ENCODE measurements at regions not wholly inside any gene's neighbourhood (a gene's known extent, or its start where the extent isn't known, plus 50 kb on each side); places are given as distances from the start of the nearest gene placed in this dataset.
A peak's percentile ranks its signal among the peaks of the same experiment; 100 is the strongest.

- Mint-ChIP-seq H3K9me3 (peaks cover 0 to 3% (median 3%) of the 10 kb centered on the region in 3 donors), H3K4me3 (no peak overlapping the region), H3K27me3 (no peaks in the 10 kb centered on the region)
Observed at GRCh38 chrX:140360284-140360683, 144.6 kb downstream of the SOX3 start.

GRCh38 chrX:140355922-140356321 lies 148.9 kb downstream of the SOX3 start:
- Mint-ChIP-seq H3K4me3 (no peak overlapping the region), H3K27ac (peak overlapping the region in 1 of 3 donors; percentile 52), H3K4me1 (no peaks in the 10 kb centered on the region), H3K27me3 (no peaks in the 10 kb centered on the region), H3K36me3 (no peaks in the 10 kb centered on the region), H3K9me3 (peaks cover 0 to 3% (median 0%) of the 10 kb centered on the region in 3 donors)

More at GRCh38 chrX:140360284-140360683, 144.6 kb downstream of the SOX3 start:
- Mint-ChIP-seq H3K36me3 (no peaks in the 10 kb centered on the region), H3K4me1 (no peaks in the 10 kb centered on the region), H3K27ac (no peak overlapping the region)

GRCh38 chrX:140355429-140355828 lies 149.4 kb downstream of the SOX3 start:
- Mint-ChIP-seq H3K4me1 (no peaks in the 10 kb centered on the region), H3K9me3 (peaks cover 0 to 3% (median 0%) of the 10 kb centered on the region in 3 donors), H3K4me3 (no peak overlapping the region), H3K27me3 (no peaks in the 10 kb centered on the region), H3K27ac (no peak overlapping the region), H3K36me3 (no peaks in the 10 kb centered on the region)

- Mint-ChIP-seq H3K36me3 (no peaks in the 10 kb centered on the region), H3K4me3 (no peak overlapping the region), H3K27ac (no peak overlapping the region), H3K9me3 (peaks cover 0 to 3% (median 0%) of the 10 kb centered on the region in 3 donors), H3K4me1 (no peaks in the 10 kb centered on the region), H3K27me3 (no peaks in the 10 kb centered on the region)
Observed at GRCh38 chrX:140354431-140355120, 150.3 kb downstream of the SOX3 start.

GRCh38 chrX:140346729-140347128 lies 158.1 kb downstream of the SOX3 start:
- Mint-ChIP-seq H3K27ac (no peak overlapping the region), H3K9me3 (no peaks in the 10 kb centered on the region), H3K36me3 (no peaks in the 10 kb centered on the region)

GRCh38 chrX:140343226-140343868 lies 161.5 kb downstream of the SOX3 start:
- H3K36me3 Mint-ChIP-seq: no peaks in the 10 kb centered on the region
- H3K9me3 Mint-ChIP-seq: peaks cover 0 to 3% (median 0%) of the 10 kb centered on the region in 3 donors
- H3K27me3 Mint-ChIP-seq: no peaks in the 10 kb centered on the region
- H3K27ac Mint-ChIP-seq: no peak overlapping the region
- no peak overlapping the region for H3K4me3 Mint-ChIP-seq
- H3K4me1 Mint-ChIP-seq: no peaks in the 10 kb centered on the region

More at GRCh38 chrX:140346729-140347128, 158.1 kb downstream of the SOX3 start:
- no peaks in the 10 kb centered on the region for H3K4me1 Mint-ChIP-seq
- H3K4me3 Mint-ChIP-seq: no peak overlapping the region
- no peaks in the 10 kb centered on the region for H3K27me3 Mint-ChIP-seq

GRCh38 chrX:140342410-140342809 lies 162.5 kb downstream of the SOX3 start:
- peaks cover 0 to 3% (median 0%) of the 10 kb centered on the region in 3 donors for H3K9me3 Mint-ChIP-seq

GRCh38 chrX:140337263-140337662 lies 167.6 kb downstream of the SOX3 start:
- H3K36me3 Mint-ChIP-seq: peaks cover 2% of the 10 kb centered on the region
- no peaks in the 10 kb centered on the region for H3K4me1 Mint-ChIP-seq
- peaks cover 4 to 6% (median 5%) of the 10 kb centered on the region in 3 donors for H3K9me3 Mint-ChIP-seq
- H3K27me3 Mint-ChIP-seq: no peaks in the 10 kb centered on the region
- H3K4me3 Mint-ChIP-seq: peak overlapping the region in 1 of 4 donors; percentile 51
- H3K27ac Mint-ChIP-seq: no peak overlapping the region

More at GRCh38 chrX:140342410-140342809, 162.5 kb downstream of the SOX3 start:
- Mint-ChIP-seq H3K36me3 (no peaks in the 10 kb centered on the region), H3K27me3 (no peaks in the 10 kb centered on the region), H3K27ac (no peak overlapping the region), H3K4me1 (no peaks in the 10 kb centered on the region), H3K4me3 (peak overlapping the region in 1 of 4 donors; percentile 54)

GRCh38 chrX:140318296-140318695 lies 186.6 kb downstream of the SOX3 start:
- Mint-ChIP-seq H3K27me3 (no peaks in the 10 kb centered on the region), H3K36me3 (no peaks in the 10 kb centered on the region), H3K4me1 (no peaks in the 10 kb centered on the region), H3K4me3 (no peak overlapping the region), H3K9me3 (peaks cover 2 to 16% (median 5%) of the 10 kb centered on the region in 3 donors), H3K27ac (no peak overlapping the region)

GRCh38 chrX:140317462-140317861 lies 187.4 kb downstream of the SOX3 start:
- Mint-ChIP-seq H3K9me3 (peaks cover 2 to 16% (median 5%) of the 10 kb centered on the region in 3 donors), H3K36me3 (no peaks in the 10 kb centered on the region), H3K27ac (no peak overlapping the region), H3K4me1 (no peaks in the 10 kb centered on the region), H3K27me3 (no peaks in the 10 kb centered on the region), H3K4me3 (no peak overlapping the region)

- peaks cover 0 to 3% (median under 1%) of the 10 kb centered on the region in 3 donors for H3K9me3 Mint-ChIP-seq
- peaks cover 4% of the 10 kb centered on the region for H3K27me3 Mint-ChIP-seq
- H3K4me3 Mint-ChIP-seq: no peak overlapping the region
- peaks cover 1% of the 10 kb centered on the region for H3K36me3 Mint-ChIP-seq
- no peak overlapping the region for H3K27ac Mint-ChIP-seq
- H3K4me1 Mint-ChIP-seq: no peaks in the 10 kb centered on the region
Observed at GRCh38 chrX:140298960-140299825, 205.7 kb downstream of the SOX3 start.

GRCh38 chrX:140297273-140297672 lies 207.6 kb downstream of the SOX3 start:
- Mint-ChIP-seq H3K36me3 (peaks cover 1% of the 10 kb centered on the region), H3K27ac (no peak overlapping the region), H3K27me3 (peaks cover 4% of the 10 kb centered on the region), H3K4me1 (no peaks in the 10 kb centered on the region), H3K9me3 (peaks cover 0 to 1% (median 0%) of the 10 kb centered on the region in 3 donors), H3K4me3 (no peak overlapping the region)

- H3K27me3 Mint-ChIP-seq: no peaks in the 10 kb centered on the region
- H3K27ac Mint-ChIP-seq: no peak overlapping the region
- peaks cover 0 to 1% (median 0%) of the 10 kb centered on the region in 3 donors for H3K9me3 Mint-ChIP-seq
- no peak overlapping the region for H3K4me3 Mint-ChIP-seq
- no peaks in the 10 kb centered on the region for H3K4me1 Mint-ChIP-seq
- peaks cover 1% of the 10 kb centered on the region for H3K36me3 Mint-ChIP-seq
Observed at GRCh38 chrX:140292961-140293360, 211.9 kb downstream of the SOX3 start.

- Mint-ChIP-seq H3K27ac (no peak overlapping the region), H3K36me3 (peaks cover 1% of the 10 kb centered on the region)
Observed at GRCh38 chrX:140292188-140292587, 212.7 kb downstream of the SOX3 start.

More at GRCh38 chrX:140292188-140292587, 212.7 kb downstream of the SOX3 start:
- Mint-ChIP-seq H3K4me1 (no peaks in the 10 kb centered on the region), H3K27me3 (no peaks in the 10 kb centered on the region), H3K4me3 (no peak overlapping the region), H3K9me3 (peaks cover 0 to 4% (median 0%) of the 10 kb centered on the region in 3 donors)
